HEK293 (cell line): ENCODE measurements at regions not wholly inside any gene's neighbourhood (a gene's known extent, or its start where the extent isn't known, plus 50 kb on each side); places are given as distances from the start of the nearest gene placed in this dataset.
A peak's percentile ranks its signal among the peaks of the same experiment; 100 is the strongest.

Experiments used
- CTCF ChIA-PET: fragments of 350-600 bp; formaldehyde crosslinking; extraction: SDS; loops from one replicate; lab custom pipeline; 2021; ENCODE audit warnings: antibody characterized with exemption; lab: Yijun Ruan, JAX
- POLR2A ChIA-PET: fragments of 300-600 bp; formaldehyde crosslinking; extraction: SDS; loops from one replicate; lab custom pipeline; 2020; ENCODE audit warnings: antibody characterized with exemption, inconsistent platforms; lab: Yijun Ruan, JAX
- H3K27ac ChIP-seq: fragments of 200-500 bp; sonication (Bioruptor generic); 2 replicates; pipeline ENCODE4 v1.5.1; 2014; ENCODE audit warnings: low read depth, low read length, control low read depth, inconsistent platforms; ENCODE audit errors: extremely low read depth
- H3K36me3 ChIP-seq, 2 experiments: fragments of 200-500 bp in 1 of 2; sonication (Bioruptor generic) in 1 of 2; 1 replicate in 1 of 2; 2 replicates in 1 of 2; pipeline ENCODE4 v1.5.1; 2014 to 2017; ENCODE audit warnings: inconsistent platforms in 2 of 2, low read length in 2 of 2; ENCODE audit not compliant: control insufficient read depth in 2 of 2, insufficient read depth in 1 of 2
- H3K4me1 ChIP-seq: fragments of 200-500 bp; sonication (Bioruptor generic); 2 replicates; pipeline ENCODE4 v1.5.1; 2014; ENCODE audit warnings: mild to moderate bottlenecking, low read length, inconsistent platforms; ENCODE audit not compliant: control insufficient read depth, insufficient read depth
- H3K4me3 ChIP-seq: 2 replicates; pipeline ENCODE4 v1.5.1; 2011; ENCODE audit warnings: low read depth, mild to moderate bottlenecking, control low read depth, low read length, moderate library complexity
- H3K9me3 ChIP-seq: fragments of 200-500 bp; sonication (Bioruptor generic); 2 replicates; pipeline ENCODE4 v1.5.1; 2014; ENCODE audit warnings: low read depth, low read length, inconsistent platforms; ENCODE audit not compliant: control insufficient read depth, insufficient read depth
- HOXA7 ChIP-seq: sonication (generic); formaldehyde crosslinking; IDR thresholded peaks from 2 replicates; pipeline ENCODE4 v1.8.1; 2022; ENCODE audit warnings: missing genetic modification reagents, borderline replicate concordance
- HOXD13 ChIP-seq: sonication (generic); formaldehyde crosslinking; IDR thresholded peaks from 2 replicates; pipeline ENCODE4 v1.8.0; 2022; ENCODE audit warnings: missing genetic modification reagents, borderline replicate concordance
- MZF1 ChIP-seq: fragments of 450-650 bp; formaldehyde crosslinking; IDR thresholded peaks from 2 replicates; pipeline ENCODE4 v1.5.1; 2017; ENCODE audit warnings: missing biosample characterization, missing genetic modification characterization, borderline replicate concordance
- PRDM10 ChIP-seq: fragments of 450-650 bp; formaldehyde crosslinking; IDR thresholded peaks from 2 replicates; pipeline ENCODE4 v1.5.1; 2016; ENCODE audit warnings: missing biosample characterization, missing genetic modification characterization
- PRDM4 ChIP-seq: fragments of 450-650 bp; formaldehyde crosslinking; IDR thresholded peaks from 2 replicates; pipeline ENCODE4 v1.5.1; 2017; ENCODE audit warnings: missing biosample characterization, missing genetic modification characterization
- PRDM6 ChIP-seq: fragments of 450-650 bp; formaldehyde crosslinking; IDR thresholded peaks from 2 replicates; pipeline ENCODE4 v1.5.1; 2017; ENCODE audit warnings: missing biosample characterization, missing genetic modification characterization
- SALL2 ChIP-seq: fragments of 450-650 bp; formaldehyde crosslinking; IDR thresholded peaks from 2 replicates; pipeline ENCODE4 v1.5.0; 2017; ENCODE audit warnings: missing biosample characterization, mild to moderate bottlenecking, missing genetic modification characterization, borderline replicate concordance
- ZFP69B ChIP-seq: fragments of 450-650 bp; formaldehyde crosslinking; IDR thresholded peaks from 2 replicates; pipeline ENCODE4 v1.5.1; 2016; ENCODE audit warnings: missing biosample characterization, missing genetic modification characterization
- ZNF138 ChIP-seq: fragments of 450-650 bp; formaldehyde crosslinking; IDR thresholded peaks from 2 replicates; pipeline ENCODE4 v1.5.1; 2016; ENCODE audit warnings: missing biosample characterization, missing genetic modification characterization, borderline replicate concordance
- ZNF146 ChIP-seq: fragments of 450-650 bp; formaldehyde crosslinking; IDR thresholded peaks from 2 replicates; pipeline ENCODE4 v1.5.1; 2016; ENCODE audit warnings: missing biosample characterization, missing genetic modification characterization
- ZNF16 ChIP-seq: fragments of 450-650 bp; formaldehyde crosslinking; IDR thresholded peaks from 2 replicates; pipeline ENCODE4 v1.5.1; 2016; ENCODE audit warnings: low read depth, missing biosample characterization, missing genetic modification characterization
- ZNF202 ChIP-seq: fragments of 450-650 bp; formaldehyde crosslinking; IDR thresholded peaks from 2 replicates; pipeline ENCODE4 v1.5.1; 2016; ENCODE audit warnings: missing biosample characterization, missing genetic modification characterization, borderline replicate concordance
- ZNF211 ChIP-seq: fragments of 450-650 bp; formaldehyde crosslinking; IDR thresholded peaks from 2 replicates; pipeline ENCODE4 v1.5.1; 2016; ENCODE audit warnings: low read depth, missing biosample characterization, missing genetic modification characterization
- ZNF223 ChIP-seq: fragments of 450-650 bp; formaldehyde crosslinking; IDR thresholded peaks from 2 replicates; pipeline ENCODE4 v1.5.1; 2016; ENCODE audit warnings: missing biosample characterization, missing genetic modification characterization
- ZNF23 ChIP-seq: fragments of 450-650 bp; formaldehyde crosslinking; IDR thresholded peaks from 2 replicates; pipeline ENCODE4 v1.5.1; 2016; ENCODE audit warnings: missing biosample characterization, missing genetic modification characterization, borderline replicate concordance
- ZNF266 ChIP-seq: fragments of 450-650 bp; formaldehyde crosslinking; IDR thresholded peaks from 2 replicates; pipeline ENCODE4 v1.5.1; 2016; ENCODE audit warnings: missing biosample characterization, missing genetic modification characterization, low read depth
- ZNF302 ChIP-seq: fragments of 450-650 bp; formaldehyde crosslinking; IDR thresholded peaks from 2 replicates; pipeline ENCODE4 v1.5.1; 2016; ENCODE audit warnings: missing biosample characterization, missing genetic modification characterization, low read depth
- ZNF394 ChIP-seq: fragments of 450-650 bp; formaldehyde crosslinking; IDR thresholded peaks from 2 replicates; pipeline ENCODE4 v1.5.1; 2016; ENCODE audit warnings: missing biosample characterization, missing genetic modification characterization, mild to moderate bottlenecking, moderate library complexity, borderline replicate concordance
- ZNF398 ChIP-seq: fragments of 450-650 bp; formaldehyde crosslinking; IDR thresholded peaks from 2 replicates; pipeline ENCODE4 v1.5.1; 2017; ENCODE audit warnings: missing biosample characterization, missing genetic modification characterization
- ZNF561 ChIP-seq: fragments of 450-650 bp; IDR thresholded peaks from 2 replicates; pipeline ENCODE4 v1.5.1; 2018; ENCODE audit warnings: missing biosample characterization, missing genetic modification characterization, borderline replicate concordance
- ZNF626 ChIP-seq: fragments of 450-650 bp; sonication (Bioruptor Pico); formaldehyde crosslinking; IDR thresholded peaks from 2 replicates; pipeline ENCODE4 v1.5.1; 2018; ENCODE audit warnings: missing biosample characterization, missing genetic modification characterization, inconsistent platforms
- ZNF785 ChIP-seq: fragments of 450-650 bp; formaldehyde crosslinking; IDR thresholded peaks from 2 replicates; pipeline ENCODE4 v1.5.1; 2016; ENCODE audit warnings: missing biosample characterization, missing genetic modification characterization
- ZSCAN16 ChIP-seq: fragments of 450-650 bp; formaldehyde crosslinking; IDR thresholded peaks from 2 replicates; pipeline ENCODE4 v1.5.1; 2016; ENCODE audit warnings: missing biosample characterization, missing genetic modification characterization
- TF ChIP-seq, protein P1 (sequence below): fragments of 450-650 bp; formaldehyde crosslinking; IDR thresholded peaks from 2 replicates; pipeline ENCODE4 v1.5.1; 2016; ENCODE audit warnings: missing biosample characterization, missing genetic modification characterization

DNA sequence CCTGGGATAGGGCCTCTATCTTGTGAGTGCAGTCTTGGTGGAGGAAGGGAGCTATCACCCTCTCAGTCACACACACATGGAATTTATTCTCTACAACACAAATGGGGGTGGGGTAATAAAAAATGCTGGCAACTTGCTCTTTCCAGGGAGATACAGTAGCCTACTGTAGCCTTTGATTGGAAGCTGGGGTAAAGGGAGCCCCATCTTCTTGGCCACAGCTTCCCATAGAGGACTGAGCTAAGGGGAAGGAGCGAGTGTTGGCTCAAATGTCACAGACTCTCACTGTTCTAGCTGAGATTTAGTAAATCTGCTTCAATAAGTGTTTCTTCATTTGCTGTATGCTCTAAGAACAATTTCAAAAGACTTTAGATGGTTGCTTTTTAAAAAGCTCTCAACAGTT is 222.2 kb upstream of the CXCL12 start (continued):
- TF ChIP-seq ZNF785 (tag by site-specific recombination) (no peak), ZNF223 (tag by site-specific recombination) (no peak), ZNF16 (tag by site-specific recombination) (no peak), ZFP69B (tag by site-specific recombination) (no peak), ZNF211 (tag by site-specific recombination) (no peak), ZNF138 (tag by site-specific recombination) (no peak), ZSCAN16 (no peak)

GRCh38 chr10:44618910-44619309 is 234.0 kb upstream of the CXCL12 start:
- ChIA-PET POLR2A (no interaction called here), CTCF (no interaction called here)
- Histone ChIP-seq H3K36me3 (no peaks in the 10 kb centered on the region), H3K27ac (peak overlapping the region; percentile 26; the same call in 1 of the 2 replicates), H3K4me3 (no peak overlapping the region), H3K9me3 (no peaks in the 10 kb centered on the region), H3K4me1 (peaks cover 4% of the 10 kb centered on the region; the same call in 1 of the 2 replicates)
- TF ChIP-seq ZNF23 (tag by site-specific recombination) (no peak), PRDM10 (tag by site-specific recombination) (no peak), ZNF202 (tag by site-specific recombination) (no peak), ZNF302 (no peak), ZNF394 (tag by site-specific recombination) (peak; percentile 38; the same call in 1 of the 2 replicates), ZNF266 (tag by site-specific recombination) (no peak), ZNF626 (tag by site-specific recombination) (no peak), ZNF398 (peak; percentile 56), ZNF146 (tag by site-specific recombination) (no peak), SALL2 (tag by site-specific recombination) (no peak), MZF1 (tag by site-specific recombination) (peak; percentile 98), ZFP69B (tag by site-specific recombination) (no peak), PRDM4 (tag by site-specific recombination) (peak; percentile 68), HOXA7 (no peak), HOXD13 (CRISPR knock-in tag) (peak; percentile 39; the same call in 1 of the 2 replicates), PRDM6 (tag by site-specific recombination) (peak; percentile 77), ZNF561 (tag by site-specific recombination) (peak; percentile 89)
- TF ChIP-seq, protein P1, sequence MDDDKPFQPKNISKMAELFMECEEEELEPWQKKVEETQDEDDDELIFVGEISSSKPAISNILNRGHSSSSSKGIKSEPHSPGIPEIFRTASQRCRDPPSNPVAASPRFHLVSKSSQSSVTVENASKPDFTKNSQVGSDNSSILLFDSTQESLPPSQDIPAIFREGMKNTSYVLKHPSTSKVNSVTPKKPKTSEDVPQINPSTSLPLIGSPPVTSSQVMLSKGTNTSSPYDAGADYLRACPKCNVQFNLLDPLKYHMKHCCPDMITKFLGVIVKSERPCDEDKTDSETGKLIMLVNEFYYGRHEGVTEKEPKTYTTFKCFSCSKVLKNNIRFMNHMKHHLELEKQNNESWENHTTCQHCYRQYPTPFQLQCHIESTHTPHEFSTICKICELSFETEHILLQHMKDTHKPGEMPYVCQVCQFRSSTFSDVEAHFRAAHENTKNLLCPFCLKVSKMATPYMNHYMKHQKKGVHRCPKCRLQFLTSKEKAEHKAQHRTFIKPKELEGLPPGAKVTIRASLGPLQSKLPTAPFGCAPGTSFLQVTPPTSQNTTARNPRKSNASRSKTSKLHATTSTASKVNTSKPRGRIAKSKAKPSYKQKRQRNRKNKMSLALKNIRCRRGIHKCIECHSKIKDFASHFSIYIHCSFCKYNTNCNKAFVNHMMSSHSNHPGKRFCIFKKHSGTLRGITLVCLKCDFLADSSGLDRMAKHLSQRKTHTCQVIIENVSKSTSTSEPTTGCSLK (tag by site-specific recombination) = no peak
